Ovary (tissue), 7 donors: ENCODE measurements at regions not wholly inside any gene's neighbourhood (a gene's known extent, or its start where the extent isn't known, plus 50 kb on each side); places are given as distances from the start of the nearest gene placed in this dataset.

Experiments used
- DNase-seq, 5 donors: peaks; one replicate each; pipeline ENCODE4 v3.0.0-alpha.2; 2019 to 2020
- H3K27ac ChIP-seq, 2 donors: fragments of 200-600 bp; one replicate each; pipeline versions ENCODE4 v1.5.1 to v1.8.0; 2019 to 2022
- H3K27me3 ChIP-seq: fragments of 200-600 bp; one replicate; pipeline ENCODE4 v1.8.0; 2022
- H3K36me3 ChIP-seq: fragments of 200-600 bp; sonication (generic); one replicate; pipeline ENCODE4 v1.5.1; 2019
- H3K4me1 ChIP-seq: one replicate; pipeline ENCODE4 v1.8.1; 2013; ENCODE audit warnings: mild to moderate bottlenecking, moderate library complexity; ENCODE audit not compliant: insufficient read depth
- H3K4me3 ChIP-seq: fragments of 200-600 bp; sonication (generic); one replicate; pipeline ENCODE4 v1.5.1; 2017
- H3K9me3 ChIP-seq, 2 donors: fragments of 200-600 bp in 1 of 2; sonication (generic) in 1 of 2; one replicate each; pipeline versions ENCODE4 v1.5.1 to v1.8.1; 2013 to 2019; ENCODE audit warnings: mild to moderate bottlenecking in 1 of 2, moderate library complexity in 1 of 2
- EP300 ChIP-seq: sonication (generic); formaldehyde crosslinking; IDR thresholded peaks from one replicate; pipeline ENCODE4 v1.6.1; 2017; ENCODE audit warnings: antibody characterized with exemption
- POLR2A ChIP-seq: fragments of 450-650 bp; IDR thresholded peaks from one replicate; pipeline ENCODE4 v1.6.1; 2017; ENCODE audit warnings: antibody characterized with exemption, mild to moderate bottlenecking, moderate library complexity
- WGBS, 3 donors: extraction: QIAGEN DNeasy Blood & Tissue Kit in 1 of 3; methylation state at CpG; one replicate each; pipeline versions ENCODE4 v1.1.5 to v1.1.7; 2013 to 2017; 5-methylcytosine and 5-hydroxymethylcytosine counted together
- intact Hi-C, 4 donors: fragments of 100-400 bp; cut with DNase I; formaldehyde crosslinking; loops; one replicate each; pipeline versions ENCODE4 v1.11.0 to v1.15.1; 2022 to 2023
- TF ChIP-seq, protein P1 (sequence below), 3 donors: fragments of 450-650 bp in 2 of 3; fragments of 200-600 bp in 1 of 3; IDR thresholded peaks; one replicate each; pipeline versions ENCODE4 v1.5.1 to v1.8.0; 2016 to 2022; ENCODE audit warnings: antibody characterized with exemption in 3 of 3, mild to moderate bottlenecking in 1 of 3
- donor health status: DM: no; HTN: no; CAD: no; lungs with moderate emphysema.
- donor health status: DM: no; HTN: no; CAD: no.
- donor health status: Bipolar disorder and iron deficiency.
- donor health status: DM: no; HTN: no; CAD: no.
- donor health status: DM: yes; HTN: yes; CAD: no.

DNA sequence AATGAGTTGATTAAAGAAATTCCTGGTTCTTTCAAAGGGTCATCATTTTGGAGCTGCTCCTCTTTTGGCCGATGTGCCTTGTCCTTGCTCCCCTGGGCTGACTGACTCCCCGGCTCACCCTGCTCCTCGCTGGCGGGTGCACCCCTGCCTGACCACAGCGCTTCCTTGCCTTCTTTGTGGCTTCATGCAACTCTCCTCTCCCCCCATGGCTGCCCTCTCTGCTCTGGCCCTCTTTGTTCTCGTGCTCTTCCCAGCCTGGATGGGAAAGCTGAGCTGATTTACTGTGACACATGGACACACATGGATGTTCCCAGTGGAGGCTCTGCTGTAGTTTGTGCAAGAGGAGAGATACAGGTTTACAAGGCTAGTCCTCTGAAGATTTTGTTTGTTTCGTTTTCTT is 234.6 kb downstream of the HAUS1 start:
- DNase-seq, result no peak
- no peaks in the 10 kb centered on the region for H3K36me3 ChIP-seq
- intact Hi-C loops, result no loop called here
- H3K9me3 ChIP-seq, result no peaks in the 10 kb centered on the region
- no peaks in the 10 kb centered on the region for H3K4me1 ChIP-seq
- no peaks in the 10 kb centered on the region for H3K27me3 ChIP-seq
- no peak overlapping the region for H3K4me3 ChIP-seq
- TF ChIP-seq, protein P1, sequence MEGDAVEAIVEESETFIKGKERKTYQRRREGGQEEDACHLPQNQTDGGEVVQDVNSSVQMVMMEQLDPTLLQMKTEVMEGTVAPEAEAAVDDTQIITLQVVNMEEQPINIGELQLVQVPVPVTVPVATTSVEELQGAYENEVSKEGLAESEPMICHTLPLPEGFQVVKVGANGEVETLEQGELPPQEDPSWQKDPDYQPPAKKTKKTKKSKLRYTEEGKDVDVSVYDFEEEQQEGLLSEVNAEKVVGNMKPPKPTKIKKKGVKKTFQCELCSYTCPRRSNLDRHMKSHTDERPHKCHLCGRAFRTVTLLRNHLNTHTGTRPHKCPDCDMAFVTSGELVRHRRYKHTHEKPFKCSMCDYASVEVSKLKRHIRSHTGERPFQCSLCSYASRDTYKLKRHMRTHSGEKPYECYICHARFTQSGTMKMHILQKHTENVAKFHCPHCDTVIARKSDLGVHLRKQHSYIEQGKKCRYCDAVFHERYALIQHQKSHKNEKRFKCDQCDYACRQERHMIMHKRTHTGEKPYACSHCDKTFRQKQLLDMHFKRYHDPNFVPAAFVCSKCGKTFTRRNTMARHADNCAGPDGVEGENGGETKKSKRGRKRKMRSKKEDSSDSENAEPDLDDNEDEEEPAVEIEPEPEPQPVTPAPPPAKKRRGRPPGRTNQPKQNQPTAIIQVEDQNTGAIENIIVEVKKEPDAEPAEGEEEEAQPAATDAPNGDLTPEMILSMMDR (IDR thresholded peaks at IDR 0.05), result no peak
- TF ChIP-seq EP300 (no peak), POLR2A (no peak)
- H3K27ac ChIP-seq, result no peak overlapping the region
- 60 to 66% (median 62%) methylated on average over 7 of the region's 7 CpGs for WGBS, 3 donors

GRCh38 chr18:46340716-46341115 is 236.5 kb downstream of the HAUS1 start:
- H3K36me3 ChIP-seq, result no peaks in the 10 kb centered on the region
- H3K4me3 ChIP-seq, result no peak overlapping the region
- 88 to 96% (median 92%) methylated on average over 7 of the region's 7 CpGs for WGBS, 3 donors
- H3K27ac ChIP-seq, result no peak overlapping the region
- TF ChIP-seq EP300, result no peak
- no peak for TF ChIP-seq POLR2A
- TF ChIP-seq, protein P1 (IDR thresholded peaks at IDR 0.05), result no peak
- no peaks in the 10 kb centered on the region for H3K4me1 ChIP-seq
- intact Hi-C loops, result no loop called here
- no peak for DNase-seq
- no peaks in the 10 kb centered on the region for H3K9me3 ChIP-seq
- H3K27me3 ChIP-seq, result no peaks in the 10 kb centered on the region

DNA sequence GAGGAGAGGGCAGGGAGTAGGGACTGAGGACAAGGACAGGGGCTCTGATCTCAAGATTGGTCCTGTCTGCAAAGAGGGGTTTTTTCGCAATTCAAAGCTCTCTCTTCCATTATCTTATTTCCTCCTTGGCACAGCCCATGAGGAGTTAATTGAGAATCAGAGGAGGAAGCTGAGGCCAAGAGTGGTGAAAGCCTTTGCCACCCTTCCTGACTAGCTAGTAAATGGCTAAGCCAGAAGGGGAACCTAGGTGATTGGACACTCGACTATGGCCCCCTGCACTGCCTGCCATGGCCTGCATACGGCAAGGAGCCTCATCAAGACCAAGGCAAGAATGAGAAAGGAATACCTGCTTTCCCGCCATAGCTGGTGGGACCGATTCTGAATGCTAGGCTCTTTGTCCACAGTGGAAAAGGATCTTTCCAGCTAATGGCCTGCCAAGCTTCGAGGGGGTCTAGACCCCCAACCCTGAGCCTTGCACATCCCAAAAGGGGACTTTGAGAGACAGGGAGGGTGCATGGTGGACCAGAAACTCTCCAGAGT is 237.9 kb downstream of the HAUS1 start:
- no peak overlapping the region for H3K27ac ChIP-seq
- no peak for TF ChIP-seq POLR2A
- TF ChIP-seq EP300, result no peak
- TF ChIP-seq, protein P1 (IDR thresholded peaks at IDR 0.05), result no peak

GRCh38 chr18:46343456-46343855 is 239.3 kb downstream of the HAUS1 start:
- Histone ChIP-seq H3K9me3 (no peaks in the 10 kb centered on the region), H3K4me1 (no peaks in the 10 kb centered on the region), H3K27me3 (no peaks in the 10 kb centered on the region), H3K27ac (no peak overlapping the region), H3K36me3 (no peaks in the 10 kb centered on the region), H3K4me3 (no peak overlapping the region)
- no peak for TF ChIP-seq EP300
- TF ChIP-seq, protein P1 (IDR thresholded peaks at IDR 0.05), result no peak
- intact Hi-C loops, result no loop called here
- WGBS, 3 donors, result 81 to 86% (median 82%) methylated on average over 7 of the region's 7 CpGs
- DNase-seq, result no peak

More for the DNA sequence above, 237.9 kb downstream of the HAUS1 start:
- Histone ChIP-seq H3K4me3 (no peak overlapping the region), H3K27me3 (no peaks in the 10 kb centered on the region), H3K9me3 (no peaks in the 10 kb centered on the region), H3K36me3 (no peaks in the 10 kb centered on the region), H3K4me1 (no peaks in the 10 kb centered on the region)
- intact Hi-C loops, result no loop called here
- whole genome bisulfite sequencing, 3 donors, result 82 to 84% (median 83%) methylated on average over 6 of the region's 6 CpGs
- DNase-seq, result no peak
